Naive thymus-derived CD4-positive, alpha-beta T cell (primary cell): ENCODE measurements at regions not wholly inside any gene's neighbourhood (a gene's known extent, or its start where the extent isn't known, plus 50 kb on each side); places are given as distances from the start of the nearest gene placed in this dataset.
A peak's percentile ranks its signal among the peaks of the same experiment; 100 is the strongest.

Source experiments
- ATAC-seq: fragments of 150-1000 bp; cut with Tn5 transposase; 2 replicates; pipeline ENCODE4 v1.10.0; 2021; ENCODE audit warnings: mild to moderate bottlenecking, moderate library complexity
- CTCF ChIA-PET: fragments of 350-600 bp; sonication (Branson Sonifier 250); formaldehyde crosslinking; loops from one replicate; lab custom pipeline; 2021; ENCODE audit warnings: antibody characterized with exemption; lab: Charles Lee
- POLR2A ChIA-PET: fragments of 350-600 bp; sonication (Branson Sonifier 250); formaldehyde crosslinking; loops from one replicate; lab custom pipeline; 2021; ENCODE audit warnings: antibody characterized with exemption, inconsistent platforms; lab: Charles Lee
- DNase-seq, 9 donors: peaks; one replicate each; pipeline versions ENCODE4 v3.0.0 to v3.0.0-alpha.2; 2020 to 2022; ENCODE audit warnings: mixed read lengths in 1 of 9
- H3K27ac ChIP-seq: one replicate; pipeline ENCODE4 v1.7.0; 2013; ENCODE audit warnings: mild to moderate bottlenecking, low read depth, low read length, moderate library complexity
- H3K27me3 ChIP-seq, 2 donors: one replicate each; pipeline ENCODE4 v1.7.0; 2013; ENCODE audit warnings: low read length in 2 of 2, mild to moderate bottlenecking in 2 of 2, moderate library complexity in 2 of 2; ENCODE audit not compliant: control insufficient read depth in 2 of 2, insufficient read depth in 2 of 2
- H3K36me3 ChIP-seq, 3 experiments: 1 replicate in 2 of 3; 2 replicates in 1 of 3; pipeline ENCODE4 v1.7.0; 2013; ENCODE audit warnings: low read length in 3 of 3, mild to moderate bottlenecking in 3 of 3, moderate library complexity in 1 of 3; ENCODE audit not compliant: insufficient read depth in 3 of 3, control insufficient read depth in 2 of 3
- H3K4me1 ChIP-seq, 2 donors: one replicate each; pipeline ENCODE4 v1.7.0; 2013; ENCODE audit warnings: low read length in 2 of 2, mild to moderate bottlenecking in 2 of 2, moderate library complexity in 1 of 2; ENCODE audit not compliant: control insufficient read depth in 2 of 2, insufficient read depth in 2 of 2
- H3K4me3 ChIP-seq: 2 replicates; pipeline ENCODE4 v1.7.0; 2013; ENCODE audit warnings: mild to moderate bottlenecking, low read length
- H3K9me3 ChIP-seq, 3 experiments: 1 replicate in 2 of 3; 2 replicates in 1 of 3; pipeline ENCODE4 v1.7.0; 2013; ENCODE audit warnings: low read length in 3 of 3; ENCODE audit not compliant: control insufficient read depth in 2 of 3
- H3K27ac Mint-ChIP-seq, 9 donors: one replicate each; pipeline ENCODE4 v1.8.0; 2020 to 2022; ENCODE audit warnings: mixed read lengths in 9 of 9, mild to moderate bottlenecking in 8 of 9, moderate library complexity in 5 of 9, inconsistent platforms in 2 of 9
- H3K27me3 Mint-ChIP-seq, 5 donors: one replicate each; pipeline ENCODE4 v1.8.0; 2021 to 2022; ENCODE audit warnings: mixed read lengths in 5 of 5, mild to moderate bottlenecking in 1 of 5
- H3K36me3 Mint-ChIP-seq, 5 donors: one replicate each; pipeline ENCODE4 v1.8.0; 2020 to 2022; ENCODE audit warnings: mixed read lengths in 5 of 5, mild to moderate bottlenecking in 3 of 5, inconsistent platforms in 1 of 5
- H3K4me1 Mint-ChIP-seq, 7 donors: one replicate each; pipeline ENCODE4 v1.8.0; 2020 to 2022; ENCODE audit warnings: mixed read lengths in 7 of 7, mild to moderate bottlenecking in 3 of 7, inconsistent platforms in 1 of 7
- H3K4me3 Mint-ChIP-seq, 10 donors: one replicate each; pipeline ENCODE4 v1.8.0; 2020 to 2022; ENCODE audit warnings: mild to moderate bottlenecking in 10 of 10, mixed read lengths in 10 of 10, moderate library complexity in 6 of 10, inconsistent platforms in 2 of 10
- H3K9me3 Mint-ChIP-seq, 11 donors: one replicate each; pipeline ENCODE4 v1.8.0; 2020 to 2022; ENCODE audit warnings: mixed read lengths in 11 of 11, mild to moderate bottlenecking in 4 of 11, inconsistent platforms in 1 of 11, moderate library complexity in 1 of 11
- intact Hi-C, 2 donors: fragments of 100-400 bp; cut with micrococcal nuclease; formaldehyde crosslinking; loops; one replicate each; pipeline ENCODE4 v1.15.1; 2023

DNA sequence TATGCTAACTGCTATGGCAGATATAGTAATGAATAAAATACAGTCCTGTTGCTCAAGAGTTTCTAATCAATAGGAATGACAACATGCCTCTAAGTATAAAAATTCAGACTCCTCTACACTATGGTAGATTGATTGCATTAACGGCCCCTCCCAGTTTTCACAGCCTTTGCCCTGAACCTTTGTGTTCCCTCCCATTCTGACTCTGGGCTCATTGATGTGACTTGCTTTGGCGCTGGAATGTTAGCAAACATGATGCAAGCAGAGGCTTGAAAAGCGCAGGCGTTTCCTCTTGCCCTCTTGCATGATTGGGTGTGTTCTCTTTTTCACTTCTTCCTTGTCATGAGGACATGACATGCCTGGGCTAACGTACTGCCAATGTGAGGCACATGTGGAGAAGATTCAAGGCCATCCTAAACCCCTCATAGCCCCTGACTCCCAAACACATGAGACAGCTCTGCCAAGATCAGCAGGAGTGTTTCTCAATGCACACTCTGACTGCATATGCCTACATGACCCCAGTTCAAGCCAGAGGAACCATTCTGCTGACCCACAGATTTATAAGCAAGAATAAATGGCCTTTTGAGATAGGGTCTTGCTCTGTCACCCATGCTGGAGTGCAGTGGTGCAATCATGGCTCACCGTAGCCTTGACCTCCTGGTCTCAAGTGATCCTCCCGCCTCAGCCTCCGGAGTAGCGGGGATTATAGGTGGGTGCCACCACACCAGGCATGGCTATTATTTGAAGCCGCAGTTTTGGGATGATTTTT lies 49.7 kb upstream of the CD28 start:
- ATAC-seq: peak; percentile 88

More for the DNA sequence above, 49.7 kb upstream of the CD28 start:
- H3K4me3 Mint-ChIP-seq: peak overlapping the region in 7 of 10 donors; percentile 5 to 76 (median 32)
- Histone ChIP-seq H3K4me3 (no peak overlapping the region), H3K27ac (no peak overlapping the region), H3K4me1 (peaks cover 0 to 6% of the 10 kb centered on the region in 2 donors), H3K36me3 (no peaks in the 10 kb centered on the region), H3K9me3 (no peaks in the 10 kb centered on the region), H3K27me3 (no peaks in the 10 kb centered on the region)
- H3K9me3 Mint-ChIP-seq: peaks cover 0 to 4% (median 0%) of the 10 kb centered on the region in 11 donors
- peaks cover 0 to 4% (median 0%) of the 10 kb centered on the region in 5 donors for H3K36me3 Mint-ChIP-seq
- POLR2A ChIA-PET: interaction anchor here (0.6 to 1.1 kb wide), 4 partner anchors 52 to 121 kb away, joined by 3 read pairs; no protein-coding TSS in a partner anchor
- CTCF ChIA-PET: no interaction called here
- peak in 4 of 9 donors; percentile 14 to 20 (median 16) for DNase-seq
- H3K4me1 Mint-ChIP-seq: peaks cover 30 to 52% (median 41%) of the 10 kb centered on the region in 7 donors
- H3K27ac Mint-ChIP-seq: peak overlapping the region in 7 of 9 donors; percentile 21 to 84 (median 63)
- intact Hi-C loops: loop anchor here (5.0 kb wide), 2 partner anchors 86 to 256 kb away; no protein-coding TSS in a partner anchor
- no peaks in the 10 kb centered on the region for H3K27me3 Mint-ChIP-seq
